ENCODE measurements at regions not wholly inside any gene's neighbourhood (a gene's known extent, or its start where the extent isn't known, plus 50 kb on each side); places are given as distances from the start of the nearest gene placed in this dataset.

GRCh38 chr10:130986846-130987245 lies 324.7 kb downstream of the TCERG1L start:
- no peaks in the 10 kb centered on the region for H3K9me3 ChIP-seq
- TF ChIP-seq CTCF (IDR thresholded peaks at IDR 0.05): no peak
- no peaks in the 10 kb centered on the region for H3K27me3 ChIP-seq
- no peak overlapping the region for H3K27ac ChIP-seq
- no peak for DNase-seq
- H3K9ac ChIP-seq (ENCODE audit: low read depth in 2 of 2, low read length in 2 of 2): no peak overlapping the region
- H3K36me3 ChIP-seq: no peaks in the 10 kb centered on the region
- intact Hi-C loops (cut with DNase I): no loop called here
- no peak overlapping the region for H3K4me3 ChIP-seq
- no peaks in the 10 kb centered on the region for H3K4me1 ChIP-seq

GRCh38 chr10:130987401-130987800 lies 324.1 kb downstream of the TCERG1L start:
- no peak for TF ChIP-seq CTCF (IDR thresholded peaks at IDR 0.05)

GRCh38 chr10:130989670-130990232 lies 321.8 kb downstream of the TCERG1L start:
- Histone ChIP-seq H3K27me3 (no peaks in the 10 kb centered on the region), H3K27ac (no peak overlapping the region), H3K9me3 (no peaks in the 10 kb centered on the region), H3K9ac (ENCODE audit: low read depth in 2 of 2, low read length in 2 of 2) (no peak overlapping the region), H3K4me1 (no peaks in the 10 kb centered on the region), H3K36me3 (no peaks in the 10 kb centered on the region), H3K4me3 (no peak overlapping the region)
- TF ChIP-seq CTCF (IDR thresholded peaks at IDR 0.05): no peak
- no peak for DNase-seq
- intact Hi-C loops (cut with DNase I): no loop called here

More at GRCh38 chr10:130987401-130987800, 324.1 kb downstream of the TCERG1L start:
- no peak overlapping the region for H3K27ac ChIP-seq
- no peaks in the 10 kb centered on the region for H3K27me3 ChIP-seq
- DNase-seq: no peak
- intact Hi-C loops (cut with DNase I): no loop called here
- no peaks in the 10 kb centered on the region for H3K36me3 ChIP-seq
- H3K4me3 ChIP-seq: no peak overlapping the region
- H3K4me1 ChIP-seq: no peaks in the 10 kb centered on the region
- H3K9me3 ChIP-seq: no peaks in the 10 kb centered on the region
- no peak overlapping the region for H3K9ac ChIP-seq (ENCODE audit: low read depth in 2 of 2, low read length in 2 of 2)

- TF ChIP-seq CTCF (IDR thresholded peaks at IDR 0.05): no peak
- intact Hi-C loops (cut with DNase I): no loop called here
Observed at GRCh38 chr10:130990486-130990885, 321.0 kb downstream of the TCERG1L start.

GRCh38 chr10:130992802-130993523 lies 318.6 kb downstream of the TCERG1L start:
- H3K27ac ChIP-seq: no peak overlapping the region
- DNase-seq: no peak
- no peaks in the 10 kb centered on the region for H3K4me1 ChIP-seq
- no peak overlapping the region for H3K4me3 ChIP-seq
- no peak for TF ChIP-seq CTCF (IDR thresholded peaks at IDR 0.05)
- no peaks in the 10 kb centered on the region for H3K9me3 ChIP-seq
- H3K27me3 ChIP-seq: no peaks in the 10 kb centered on the region
- no peaks in the 10 kb centered on the region for H3K36me3 ChIP-seq
- intact Hi-C loops (cut with DNase I): no loop called here
- H3K9ac ChIP-seq (ENCODE audit: low read depth in 2 of 2, low read length in 2 of 2): no peak overlapping the region

More at GRCh38 chr10:130990486-130990885, 321.0 kb downstream of the TCERG1L start:
- H3K9me3 ChIP-seq: no peaks in the 10 kb centered on the region
- no peak overlapping the region for H3K9ac ChIP-seq (ENCODE audit: low read depth in 2 of 2, low read length in 2 of 2)
- H3K4me1 ChIP-seq: no peaks in the 10 kb centered on the region
- no peaks in the 10 kb centered on the region for H3K27me3 ChIP-seq
- H3K4me3 ChIP-seq: no peak overlapping the region
- no peaks in the 10 kb centered on the region for H3K36me3 ChIP-seq
- DNase-seq: no peak
- no peak overlapping the region for H3K27ac ChIP-seq
